ENCODE measurements at regions not wholly inside any gene's neighbourhood (a gene's known extent, or its start where the extent isn't known, plus 50 kb on each side); places are given as distances from the start of the nearest gene placed in this dataset.

- TF ChIP-seq CTCF (conservative IDR thresholded peaks at IDR 0.05) (no peak), ZFX (IDR thresholded peaks at IDR 0.05) (no peak)
Measured at GRCh38 chr17:27237890-27238289, 56.0 kb upstream of the WSB1 start.

Data from C4-2B (cell line).